Activated CD8-positive, alpha-beta memory T cell treated with anti-CD3 and anti-CD28 coated beads for 4 hours (primary cell): ENCODE measurements at regions not wholly inside any gene's neighbourhood (a gene's known extent, or its start where the extent isn't known, plus 50 kb on each side); places are given as distances from the start of the nearest gene placed in this dataset.

Source experiments
- DNase-seq, 2 donors: peaks; one replicate each; pipeline ENCODE4 v3.0.0-alpha.2; 2020; ENCODE audit warnings: low read depth in 2 of 2

GRCh38 chr9:16197578-16198370 is 644.9 kb downstream of the CCDC171 start:
- no peak for DNase-seq

- DNase-seq, result no peak
These were observed 646.2 kb downstream of the CCDC171 start for GRCh38 chr9:16198996-16199395.

GRCh38 chr9:16202221-16202620 is 649.4 kb downstream of the CCDC171 start:
- DNase-seq, result no peak

- no peak for DNase-seq
These were observed 650.3 kb downstream of the CCDC171 start for GRCh38 chr9:16202914-16203728.

- no peak for DNase-seq
These were observed 651.1 kb downstream of the CCDC171 start for GRCh38 chr9:16203729-16204573.

GRCh38 chr9:16205455-16205854 is 652.6 kb downstream of the CCDC171 start:
- DNase-seq, result no peak

GRCh38 chr9:16206518-16206917 is 653.7 kb downstream of the CCDC171 start:
- DNase-seq, result no peak

- DNase-seq, result no peak
These were observed 654.3 kb downstream of the CCDC171 start for GRCh38 chr9:16207161-16207560.

GRCh38 chr9:16210440-16210839 is 657.6 kb downstream of the CCDC171 start:
- DNase-seq, result no peak

- no peak for DNase-seq
These were observed 658.5 kb downstream of the BNC2 start for GRCh38 chr9:16211946-16212345.

- DNase-seq, result no peak
These were observed 656.5 kb downstream of the BNC2 start for GRCh38 chr9:16213781-16214515.

GRCh38 chr9:16214677-16215352 is 655.7 kb downstream of the BNC2 start:
- DNase-seq, result no peak

GRCh38 chr9:16215353-16215680 is 655.2 kb downstream of the BNC2 start:
- DNase-seq, result no peak

GRCh38 chr9:16217943-16218701 is 652.3 kb downstream of the BNC2 start:
- DNase-seq, result no peak

GRCh38 chr9:16221366-16221765 is 649.1 kb downstream of the BNC2 start:
- DNase-seq, result no peak

- DNase-seq, result no peak
These were observed 648.5 kb downstream of the BNC2 start for GRCh38 chr9:16221822-16222547.

GRCh38 chr9:16223074-16223871 is 647.2 kb downstream of the BNC2 start:
- no peak for DNase-seq

GRCh38 chr9:16230731-16231130 is 639.7 kb downstream of the BNC2 start:
- no peak for DNase-seq

- DNase-seq, result no peak
These were observed 634.2 kb downstream of the BNC2 start for GRCh38 chr9:16236311-16236710.
